Adrenal gland (tissue), 9 donors: ENCODE measurements at regions not wholly inside any gene's neighbourhood (a gene's known extent, or its start where the extent isn't known, plus 50 kb on each side); places are given as distances from the start of the nearest gene placed in this dataset.
"Not testable (repeated sequence)": the region's sequence is repeated elsewhere in the genome, so short reads cannot be mapped to it uniquely, and the experiment has no call there.

ENCODE experiments used
- DNase-seq, 7 donors: peaks; one replicate each; pipeline ENCODE4 v3.0.0-alpha.2; 2019 to 2020
- H3K27ac ChIP-seq, 5 donors: fragments of 200-600 bp; sonication (generic) in 4 of 5; 1 replicate in 3 of 5; 2 replicates in 2 of 5; pipeline versions ENCODE4 v1.5.1 to v1.8.0; 2016 to 2020; ENCODE audit warnings: mild to moderate bottlenecking in 1 of 5
- H3K27me3 ChIP-seq: fragments of 200-600 bp; 2 replicates; pipeline ENCODE4 v1.8.0; 2021
- H3K36me3 ChIP-seq, 2 donors: fragments of 200-600 bp; replicated peaks in 1 of 2; 1 replicate in 1 of 2; 2 replicates in 1 of 2; pipeline versions ENCODE4 v1.5.1 to v1.8.0; 2018 to 2022
- H3K4me1 ChIP-seq, 2 donors: fragments of 200-600 bp; replicated peaks in 1 of 2; 1 replicate in 1 of 2; 2 replicates in 1 of 2; pipeline versions ENCODE4 v1.5.1 to v1.8.0; 2018 to 2021
- H3K4me3 ChIP-seq, 4 donors: fragments of 200-600 bp; sonication (generic) in 3 of 4; one replicate each; pipeline ENCODE4 v1.5.1; 2016 to 2018
- H3K9me3 ChIP-seq, 3 donors: fragments of 200-600 bp; sonication (generic) in 1 of 3; replicated peaks in 1 of 3; 1 replicate in 2 of 3; 2 replicates in 1 of 3; pipeline versions ENCODE4 v1.5.1 to v1.8.0; 2016 to 2021
- POLR2A ChIP-seq, 2 donors: fragments of 450-650 bp; IDR thresholded peaks; one replicate each; pipeline ENCODE4 v1.6.1; 2017; ENCODE audit warnings: antibody characterized with exemption in 2 of 2, mild to moderate bottlenecking in 2 of 2, moderate library complexity in 1 of 2
- WGBS, 4 donors: extraction: QIAGEN DNeasy Blood & Tissue Kit in 2 of 4; methylation state at CpG; one replicate each; pipeline versions ENCODE4 v1.1.5 to v1.1.7; 2013 to 2017; 5-methylcytosine and 5-hydroxymethylcytosine counted together
- intact Hi-C, 2 donors: fragments of 100-400 bp; cut with DNase I; formaldehyde crosslinking; loops; one replicate each; pipeline versions ENCODE4 v1.14.1 to v1.15.0; 2022 to 2023
- TF ChIP-seq, protein P1 (sequence below), 6 experiments: fragments of 450-650 bp in 4 of 6; fragments of 200-600 bp in 2 of 6; sonication (generic) in 1 of 6; IDR thresholded peaks; 1 replicate in 5 of 6; 2 replicates in 1 of 6; pipeline versions ENCODE4 v1.5.1 to v1.8.0; 2016 to 2021; ENCODE audit warnings: antibody characterized with exemption in 6 of 6, mild to moderate bottlenecking in 2 of 6, moderate library complexity in 1 of 6
- donor health status: healthy with polysubstance abuse.
- donor health status: Bipolar disorder and iron deficiency.
- donor health status: DM: yes; HTN: yes; CAD: no.
- donor health status: DM: no; HTN: no; CAD: no.
- donor health status: DM: no; HTN: no; CAD: no.

DNA sequence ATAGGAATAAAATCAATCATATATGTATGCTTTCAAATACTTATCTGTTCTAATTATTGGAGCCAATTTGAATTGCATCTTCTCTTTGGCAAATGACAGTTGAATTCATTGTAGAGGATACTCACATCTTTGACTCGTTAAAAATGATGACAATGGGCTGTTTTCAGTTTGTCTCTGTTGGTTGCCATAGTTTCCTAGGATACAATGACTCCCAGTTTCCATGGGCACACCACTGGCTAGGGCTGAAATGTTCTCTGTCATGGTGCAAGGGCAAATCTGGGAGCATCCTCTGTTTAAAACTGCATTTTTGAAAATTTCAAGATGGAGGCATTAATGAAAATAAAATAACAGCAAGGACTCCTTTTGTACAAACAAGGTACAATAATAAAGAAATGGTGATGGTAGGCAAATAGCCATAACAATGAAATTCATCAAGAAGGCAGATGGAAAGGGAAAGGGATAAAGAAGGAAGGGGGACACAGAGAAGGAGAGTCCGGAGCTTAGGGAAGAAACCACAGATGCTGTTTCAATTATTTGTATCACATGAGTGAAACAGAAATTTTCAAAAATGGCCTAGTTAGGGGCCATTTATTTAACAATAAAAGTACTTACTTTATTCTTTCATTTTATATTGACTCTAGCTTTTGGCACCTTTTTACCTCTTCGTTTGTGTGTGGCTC is 378.8 kb upstream of the SEMA6A start:
- intact Hi-C loops: no loop called here
- WGBS, 4 donors: 73 to 78% (median 76%) methylated on average over 3 of the region's 3 CpGs
- Histone ChIP-seq H3K36me3 (no peaks in the 10 kb centered on the region), H3K27me3 (no peaks in the 10 kb centered on the region), H3K9me3 (peaks cover 0 to 5% (median 0%) of the 10 kb centered on the region in 3 donors), H3K4me3 (no peak overlapping the region), H3K27ac (no peak overlapping the region), H3K4me1 (no peaks in the 10 kb centered on the region)
- DNase-seq: no peak
- TF ChIP-seq, protein P1, sequence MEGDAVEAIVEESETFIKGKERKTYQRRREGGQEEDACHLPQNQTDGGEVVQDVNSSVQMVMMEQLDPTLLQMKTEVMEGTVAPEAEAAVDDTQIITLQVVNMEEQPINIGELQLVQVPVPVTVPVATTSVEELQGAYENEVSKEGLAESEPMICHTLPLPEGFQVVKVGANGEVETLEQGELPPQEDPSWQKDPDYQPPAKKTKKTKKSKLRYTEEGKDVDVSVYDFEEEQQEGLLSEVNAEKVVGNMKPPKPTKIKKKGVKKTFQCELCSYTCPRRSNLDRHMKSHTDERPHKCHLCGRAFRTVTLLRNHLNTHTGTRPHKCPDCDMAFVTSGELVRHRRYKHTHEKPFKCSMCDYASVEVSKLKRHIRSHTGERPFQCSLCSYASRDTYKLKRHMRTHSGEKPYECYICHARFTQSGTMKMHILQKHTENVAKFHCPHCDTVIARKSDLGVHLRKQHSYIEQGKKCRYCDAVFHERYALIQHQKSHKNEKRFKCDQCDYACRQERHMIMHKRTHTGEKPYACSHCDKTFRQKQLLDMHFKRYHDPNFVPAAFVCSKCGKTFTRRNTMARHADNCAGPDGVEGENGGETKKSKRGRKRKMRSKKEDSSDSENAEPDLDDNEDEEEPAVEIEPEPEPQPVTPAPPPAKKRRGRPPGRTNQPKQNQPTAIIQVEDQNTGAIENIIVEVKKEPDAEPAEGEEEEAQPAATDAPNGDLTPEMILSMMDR (IDR thresholded peaks at IDR 0.05): no peak
- TF ChIP-seq POLR2A (IDR thresholded peaks at IDR 0.05): no peak

DNA sequence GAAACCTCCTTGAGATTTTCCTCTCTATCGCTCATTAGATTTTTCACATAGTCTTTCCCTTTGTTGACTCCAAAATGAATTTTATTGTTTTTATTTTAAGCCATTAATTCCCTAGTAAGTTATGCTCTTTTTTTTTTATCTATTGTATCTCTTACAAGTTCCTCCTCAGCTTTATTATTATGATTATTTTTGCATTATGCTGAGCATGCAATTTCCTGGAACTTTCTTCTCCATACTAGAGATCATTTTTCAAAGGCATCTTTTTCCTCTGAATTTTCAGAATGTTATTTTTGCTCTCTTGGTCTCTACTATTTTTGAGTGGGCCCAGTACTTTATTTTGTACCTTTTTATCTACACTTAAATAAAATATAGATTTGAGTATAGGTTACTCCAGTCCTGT is 376.6 kb upstream of the SEMA6A start:
- intact Hi-C loops: no loop called here
- TF ChIP-seq, protein P1 (IDR thresholded peaks at IDR 0.05): no peak
- no peak for TF ChIP-seq POLR2A (IDR thresholded peaks at IDR 0.05)
- 96 to 98% (median 97%) methylated on average over 1 of the region's 1 CpG for WGBS, 4 donors
- Histone ChIP-seq H3K36me3 (no peaks in the 10 kb centered on the region), H3K9me3 (no peaks in the 10 kb centered on the region), H3K27ac (no peak overlapping the region), H3K4me3 (no peak overlapping the region), H3K27me3 (no peaks in the 10 kb centered on the region), H3K4me1 (no peaks in the 10 kb centered on the region)
- no peak for DNase-seq

DNA sequence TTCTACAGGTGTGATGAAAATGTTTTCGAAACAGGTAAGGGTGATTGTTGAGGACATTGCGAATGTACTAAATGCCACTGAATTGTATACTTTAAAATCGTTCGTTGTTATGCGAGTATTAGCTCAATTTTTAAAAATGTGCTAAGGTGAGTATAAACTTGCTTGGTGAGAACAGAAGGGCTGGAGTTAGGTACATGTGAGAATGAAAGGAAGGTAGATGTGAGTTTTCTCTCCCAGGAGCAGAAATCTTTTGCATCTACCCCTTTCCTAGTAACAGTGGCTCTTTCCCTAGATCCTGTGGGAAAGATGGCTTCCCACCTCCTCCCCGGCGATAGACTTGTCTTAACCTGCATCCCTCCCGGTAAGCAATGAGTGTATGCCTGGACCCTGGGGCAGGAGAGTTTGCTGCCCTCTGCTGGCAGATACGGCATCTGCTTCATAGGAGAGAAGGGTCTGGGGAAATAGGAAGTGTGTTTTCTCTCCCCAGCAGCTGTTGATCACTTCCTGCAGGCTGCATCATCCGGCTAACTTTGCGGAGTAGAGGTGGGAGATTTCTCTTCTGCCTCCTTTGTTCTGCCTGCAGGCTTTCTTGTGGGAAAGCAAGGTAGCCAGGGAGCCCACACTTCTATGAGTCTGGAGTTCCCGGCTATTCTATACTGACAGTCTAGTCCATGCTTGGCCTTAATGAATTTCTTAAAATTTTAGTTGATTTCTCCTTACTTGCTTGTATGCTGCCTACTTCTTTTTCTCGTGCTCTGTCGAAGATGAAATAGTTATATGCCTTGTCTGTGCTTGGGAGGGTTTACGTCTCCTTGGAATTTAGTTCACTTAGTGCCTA is 373.3 kb upstream of the SEMA6A start:
- 60 to 70% (median 69%) methylated on average over 15 of the region's 15 CpGs for WGBS, 4 donors
- Histone ChIP-seq H3K27ac (no peak overlapping the region), H3K27me3 (no peaks in the 10 kb centered on the region), H3K9me3 (no peaks in the 10 kb centered on the region), H3K36me3 (no peaks in the 10 kb centered on the region), H3K4me3 (no peak overlapping the region), H3K4me1 (no peaks in the 10 kb centered on the region)
- DNase-seq: peak; percentile 58 to 83 (median 73)
- intact Hi-C loops: loop anchor here (5.0 to 10.0 kb wide), 3 partner anchors 371 to 813 kb away; partner anchors contain the start of gene SEMA6A (in 1 of the 2)
- TF ChIP-seq, protein P1 (IDR thresholded peaks at IDR 0.05): peak; percentile 57 to 76 (median 65)
- TF ChIP-seq POLR2A (IDR thresholded peaks at IDR 0.05): no peak

DNA sequence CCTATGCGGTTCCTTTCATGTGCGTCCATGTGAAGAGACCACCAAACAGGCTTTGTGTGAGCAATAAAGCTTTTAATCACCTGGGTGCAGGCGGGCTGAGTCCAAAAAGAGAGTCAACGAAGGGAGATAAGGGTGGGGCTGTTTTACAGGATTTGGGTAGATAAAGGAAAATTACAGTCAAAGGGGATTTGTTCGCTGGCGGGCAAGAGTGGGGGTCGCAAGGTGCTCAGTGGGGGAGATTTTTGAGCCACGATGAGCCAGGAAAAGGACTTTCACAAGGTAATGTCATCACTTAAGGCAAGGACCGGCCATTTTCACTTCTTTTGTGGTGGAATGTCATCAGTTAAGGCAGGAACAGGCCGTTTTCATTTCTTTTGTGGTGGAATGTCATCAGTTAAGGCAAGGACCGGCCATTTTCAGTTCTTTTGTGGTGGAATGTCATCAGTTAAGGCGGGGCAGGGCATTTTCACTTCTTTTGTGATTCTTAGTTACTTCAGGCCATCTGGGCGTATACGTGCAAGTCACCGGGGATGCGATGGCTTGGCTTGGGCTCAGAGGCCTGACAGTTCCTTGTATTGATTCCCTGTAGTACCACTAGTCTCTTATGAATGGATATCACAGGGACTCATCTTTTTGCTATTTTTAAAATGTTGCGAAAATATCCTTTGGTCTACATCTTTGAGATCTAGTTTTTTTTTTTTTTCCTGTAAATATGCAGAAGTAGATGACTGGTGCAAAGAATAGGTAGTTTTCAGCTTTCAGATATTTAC is 371.2 kb upstream of the SEMA6A start:
- intact Hi-C loops: loop anchor here (5.0 to 10.0 kb wide), 3 partner anchors 368 to 811 kb away; partner anchors contain the start of gene SEMA6A (in 1 of the 2)
- H3K9me3 ChIP-seq, H3K27me3 ChIP-seq, H3K27ac ChIP-seq, H3K4me1 ChIP-seq, H3K4me3 ChIP-seq, H3K36me3 ChIP-seq, DNase-seq: not testable (repeated sequence)
- WGBS, 4 donors: 84 to 91% (median 89%) methylated on average over 17 of the region's 17 CpGs
